ENCODE measurements at regions not wholly inside any gene's neighbourhood (a gene's known extent, or its start where the extent isn't known, plus 50 kb on each side); places are given as distances from the start of the nearest gene placed in this dataset.

- TF ChIP-seq CTCF (conservative IDR thresholded peaks at IDR 0.05; ENCODE audit: low read depth, low read length), result no peak
- no peak for DNase-seq (ENCODE audit: low read depth)
- no peak overlapping the region for H3K4me3 ChIP-seq (ENCODE audit: low read length)
Measured at GRCh38 chr20:50392138-50392866, 117.9 kb upstream of the PTPN1 start.

GRCh38 chr20:50393242-50393641 lies 116.9 kb upstream of the PTPN1 start:
- H3K4me3 ChIP-seq (ENCODE audit: low read length), result no peak overlapping the region
- no peak for TF ChIP-seq CTCF (conservative IDR thresholded peaks at IDR 0.05; ENCODE audit: low read depth, low read length)
- no peak for DNase-seq (ENCODE audit: low read depth)

GRCh38 chr20:50393990-50394561 lies 116.1 kb upstream of the PTPN1 start:
- H3K4me3 ChIP-seq (ENCODE audit: low read length), result no peak overlapping the region
- TF ChIP-seq CTCF (conservative IDR thresholded peaks at IDR 0.05; ENCODE audit: low read depth, low read length), result no peak
- no peak for DNase-seq (ENCODE audit: low read depth)

DNA sequence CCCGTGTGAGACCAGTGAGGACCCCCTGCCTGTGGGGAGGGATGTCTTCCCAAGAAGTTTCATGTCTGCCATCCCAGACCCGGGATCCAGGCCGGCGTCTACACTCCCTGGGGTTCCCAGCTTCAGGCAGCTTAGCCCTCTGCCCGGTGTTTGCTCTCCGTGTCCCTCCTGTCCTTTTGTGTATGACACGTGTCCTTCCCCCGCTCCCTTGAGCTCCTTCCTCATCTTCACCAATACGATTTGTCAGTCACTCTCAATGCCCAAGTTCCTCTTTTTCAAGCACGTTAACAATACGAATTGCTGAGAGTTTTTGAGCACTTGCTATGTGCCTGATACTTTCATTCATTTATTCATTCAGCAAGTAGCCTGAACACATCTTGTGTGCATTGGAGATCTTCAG lies 115.6 kb upstream of the PTPN1 start:
- no peak for TF ChIP-seq CTCF (conservative IDR thresholded peaks at IDR 0.05; ENCODE audit: low read depth, low read length)
- H3K4me3 ChIP-seq (ENCODE audit: low read length), result no peak overlapping the region
- no peak for DNase-seq (ENCODE audit: low read depth)

- H3K4me3 ChIP-seq (ENCODE audit: low read length), result no peak overlapping the region
- DNase-seq (ENCODE audit: low read depth), result no peak
- TF ChIP-seq CTCF (conservative IDR thresholded peaks at IDR 0.05; ENCODE audit: low read depth, low read length), result no peak
Measured at GRCh38 chr20:50395251-50395729, 114.9 kb upstream of the PTPN1 start.

GRCh38 chr20:50395914-50396488 lies 114.2 kb upstream of the PTPN1 start:
- TF ChIP-seq CTCF (conservative IDR thresholded peaks at IDR 0.05; ENCODE audit: low read depth, low read length), result no peak
- H3K4me3 ChIP-seq (ENCODE audit: low read length), result no peak overlapping the region
- no peak for DNase-seq (ENCODE audit: low read depth)

DNA sequence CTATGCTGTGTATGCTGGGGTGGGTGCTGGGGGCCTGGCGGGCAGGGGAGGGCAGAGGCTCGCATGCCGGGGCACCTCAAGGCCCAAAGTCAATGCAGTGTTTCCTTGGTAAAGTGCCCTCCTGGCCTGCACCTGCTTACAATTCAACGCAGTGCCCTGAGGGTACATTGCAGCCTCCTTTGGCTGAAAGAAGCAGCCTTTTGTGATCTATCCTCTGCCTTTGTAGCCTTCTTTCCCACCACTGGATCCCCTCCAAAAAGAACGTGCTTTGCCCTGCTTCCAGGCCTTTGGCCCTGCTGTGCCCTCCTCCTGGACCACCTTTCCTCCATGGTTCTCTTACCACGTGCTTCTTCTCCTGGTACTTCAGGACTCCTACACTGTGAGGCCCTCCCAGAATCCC lies 113.6 kb upstream of the PTPN1 start:
- H3K4me3 ChIP-seq (ENCODE audit: low read length), result no peak overlapping the region
- no peak for DNase-seq (ENCODE audit: low read depth)
- TF ChIP-seq CTCF (conservative IDR thresholded peaks at IDR 0.05; ENCODE audit: low read depth, low read length), result no peak
